GM12878 (cell line): ENCODE measurements at regions not wholly inside any gene's neighbourhood (a gene's known extent, or its start where the extent isn't known, plus 50 kb on each side); places are given as distances from the start of the nearest gene placed in this dataset.

Source experiments
- ATAC-seq: fragments of 200-7000 bp; cut with Tn5 transposase; 3 replicates; pipeline ENCODE4 v1.9.1; 2020; ENCODE audit warnings: mild to moderate bottlenecking, moderate library complexity
- BruUV-seq: library from RNA; stranded (reverse); fragments of 400-500 nt; replicated peaks from 2 replicates; lab custom pipeline; 2021; lab: Mats Ljungman, UMichigan
- CTCF ChIA-PET: fragments of 300-600 bp; sonication (Branson Sonifier 250); formaldehyde crosslinking; extraction: SDS; loops from one replicate; lab custom pipeline; 2021; ENCODE audit warnings: inconsistent platforms; lab: Yijun Ruan, JAX
- POLR2A ChIA-PET: fragments of 350-600 bp; formaldehyde crosslinking; extraction: SDS; loops from one replicate; lab custom pipeline; 2021; ENCODE audit warnings: inconsistent platforms; lab: Charles Lee
- RAD21 ChIA-PET: fragments of 300-600 bp; sonication (Branson Sonifier 250); formaldehyde crosslinking; loops from one replicate; lab custom pipeline; 2023; ENCODE audit warnings: antibody characterized with exemption; ENCODE audit not compliant: unreplicated experiment; lab: Charles Lee
- SMC1A ChIA-PET: fragments of 300-600 bp; sonication (Branson Sonifier 250); formaldehyde crosslinking; loops from one replicate; lab custom pipeline; 2023; ENCODE audit not compliant: unreplicated experiment, uncharacterized antibody; lab: Charles Lee
- DNase-seq: peaks from one replicate; pipeline ENCODE4 v3.0.0-alpha.2; 2011; ENCODE audit warnings: low read depth, low spot score
- FAIRE-seq: peaks from 3 replicates; lab custom pipeline; 2011; peaks lifted over from hg19 to GRCh38; lab: Jason Lieb, UNC
- H2AFZ ChIP-seq: 2 replicates; pipeline ENCODE4 v1.6.0; 2011; ENCODE audit warnings: low read depth, low read length, control low read depth; ENCODE audit not compliant: control insufficient read depth
- H3K27ac ChIP-seq: 2 replicates; pipeline ENCODE4 v1.5.1; 2011; ENCODE audit warnings: control low read depth; ENCODE audit not compliant: control insufficient read depth, insufficient read depth
- H3K27me3 ChIP-seq, 2 experiments: replicated peaks in 1 of 2; 2 replicates each; pipeline versions ENCODE4 v1.6.0 to v1.6.1; 2011; ENCODE audit warnings: low read length in 1 of 2; ENCODE audit not compliant: control insufficient read depth in 2 of 2, insufficient read depth in 2 of 2
- H3K36me3 ChIP-seq, 2 experiments: 2 replicates each; pipeline ENCODE4 v1.5.1; 2011; ENCODE audit warnings: low read length in 1 of 2; ENCODE audit not compliant: control insufficient read depth in 2 of 2, insufficient read depth in 2 of 2
- H3K4me1 ChIP-seq: 2 replicates; pipeline ENCODE4 v1.6.1; 2011; ENCODE audit warnings: mild to moderate bottlenecking, low read length, moderate library complexity, mixed read lengths; ENCODE audit not compliant: control insufficient read depth, insufficient read depth
- H3K4me2 ChIP-seq: 2 replicates; pipeline ENCODE4 v1.6.0; 2011; ENCODE audit warnings: control low read depth; ENCODE audit not compliant: control insufficient read depth, insufficient read depth
- H3K4me3 ChIP-seq: fragments of 200-600 bp; sonication (generic); 2 replicates; pipeline ENCODE4 v1.5.1; 2016
- H3K79me2 ChIP-seq: 2 replicates; pipeline ENCODE4 v1.6.0; 2011; ENCODE audit warnings: low read length; ENCODE audit not compliant: control insufficient read depth, insufficient read depth
- H3K9ac ChIP-seq: 2 replicates; pipeline ENCODE4 v1.8.0; 2011; ENCODE audit warnings: low read length, control low read depth, mixed read lengths; ENCODE audit not compliant: control insufficient read depth, insufficient read depth
- H3K9me3 ChIP-seq: replicated peaks from 3 replicates; pipeline ENCODE4 v1.5.1; 2011; ENCODE audit warnings: mild to moderate bottlenecking, low read length; ENCODE audit not compliant: control insufficient read depth, insufficient read depth
- H4K20me1 ChIP-seq: 2 replicates; pipeline ENCODE4 v1.6.0; 2011; ENCODE audit not compliant: control insufficient read depth, insufficient read depth
- CTCF ChIP-seq, 3 experiments: IDR thresholded peaks in 2 of 3; conservative IDR thresholded peaks in 1 of 3; 2 replicates each; pipeline ENCODE4 v1.5.1; 2011; ENCODE audit warnings: low read depth in 3 of 3, low read length in 3 of 3, mild to moderate bottlenecking in 3 of 3, control low read depth in 2 of 3, moderate library complexity in 2 of 3, inconsistent platforms in 1 of 3, mixed read lengths in 1 of 3; ENCODE audit not compliant: control insufficient read depth in 2 of 3, insufficient read depth in 1 of 3; ENCODE audit errors: extremely low read depth in 1 of 3
- KLF5 ChIP-seq: fragments of 450-650 bp; IDR thresholded peaks from 2 replicates; pipeline ENCODE4 v1.6.1; 2014; ENCODE audit warnings: mild to moderate bottlenecking; ENCODE audit not compliant: partially characterized antibody
- MTA2 ChIP-seq: fragments of 450-650 bp; IDR thresholded peaks from 2 replicates; pipeline ENCODE4 v1.6.1; 2016; ENCODE audit warnings: low read depth, mild to moderate bottlenecking, moderate library complexity
- NFXL1 ChIP-seq: fragments of 450-650 bp; IDR thresholded peaks from 2 replicates; pipeline ENCODE4 v1.6.1; 2017; ENCODE audit warnings: antibody characterized with exemption, mild to moderate bottlenecking, borderline replicate concordance
- NFYB ChIP-seq: IDR thresholded peaks from 2 replicates; pipeline ENCODE4 v1.6.1; 2011; ENCODE audit warnings: low read depth, mild to moderate bottlenecking, low read length, improper control_type of control experiment, moderate library complexity; ENCODE audit not compliant: insufficient read depth
- NKRF ChIP-seq: fragments of 450-650 bp; conservative IDR thresholded peaks from 2 replicates; pipeline ENCODE4 v1.6.1; 2017; ENCODE audit warnings: mild to moderate bottlenecking, moderate library complexity
- POLR2A ChIP-seq: IDR thresholded peaks from 2 replicates; pipeline ENCODE4 v1.6.1; 2011; ENCODE audit warnings: low read depth, mild to moderate bottlenecking, low read length
- PRDM15 ChIP-seq: fragments of 450-650 bp; formaldehyde crosslinking; IDR thresholded peaks from 2 replicates; pipeline ENCODE4 v1.4.0; 2020; ENCODE audit warnings: mild to moderate bottlenecking, moderate library complexity
- RAD51 ChIP-seq: fragments of 450-650 bp; IDR thresholded peaks from 2 replicates; pipeline ENCODE4 v1.6.1; 2016; ENCODE audit warnings: moderate library complexity, mild to moderate bottlenecking, inconsistent platforms
- RUNX3 ChIP-seq: IDR thresholded peaks from 2 replicates; pipeline ENCODE4 v1.6.1; 2012; ENCODE audit warnings: low read length, inconsistent platforms
- SMC3 ChIP-seq: IDR thresholded peaks from 2 replicates; pipeline ENCODE4 v1.6.1; 2011; ENCODE audit warnings: low read length, improper control_type of control experiment, borderline replicate concordance
- SPI1 ChIP-seq: IDR thresholded peaks from 2 replicates; pipeline ENCODE4 v1.6.1; 2011; ENCODE audit warnings: low read depth, mild to moderate bottlenecking, low read length, moderate library complexity, borderline replicate concordance; ENCODE audit not compliant: insufficient read depth
- STAT3 ChIP-seq: IDR thresholded peaks from 2 replicates; pipeline ENCODE4 v1.6.1; 2011; ENCODE audit warnings: low read depth, low read length, improper control_type of control experiment
- SUPT20H ChIP-seq: IDR thresholded peaks from 2 replicates; pipeline ENCODE4 v1.6.1; 2011; ENCODE audit warnings: low read depth, mild to moderate bottlenecking, low read length, moderate library complexity, borderline replicate concordance; ENCODE audit not compliant: control insufficient read depth
- TAF1 ChIP-seq: IDR thresholded peaks from 2 replicates; pipeline ENCODE4 v1.6.1; 2011; ENCODE audit warnings: mild to moderate bottlenecking, low read depth, low read length, borderline replicate concordance
- ZNF217 ChIP-seq: fragments of 450-650 bp; IDR thresholded peaks from 2 replicates; pipeline ENCODE4 v1.6.1; 2017; ENCODE audit warnings: antibody characterized with exemption, mild to moderate bottlenecking
- ZNF622 ChIP-seq: fragments of 450-650 bp; IDR thresholded peaks from 2 replicates; pipeline ENCODE4 v1.6.1; 2017; ENCODE audit warnings: mild to moderate bottlenecking, inconsistent platforms
- WGBS: methylation state at CpG from one replicate; pipeline ENCODE4 v1.1.6; 2016; ENCODE audit warnings: low lambda C conversion rate; ENCODE audit not compliant: insufficient replicate concordance, insufficient coverage; ENCODE audit errors: missing lambda C conversion rate; 5-methylcytosine and 5-hydroxymethylcytosine counted together
- in situ Hi-C: fragments of 300-500 bp; cut with MboI; formaldehyde crosslinking; loops from 9 replicates; pipeline ENCODE4 v1.14.3; 2018; ENCODE audit warnings: mixed read lengths
- intact Hi-C: fragments of 100-400 bp; cut with micrococcal nuclease; formaldehyde crosslinking; loops from one replicate; pipeline ENCODE4 v1.14.2; 2022; ENCODE audit not compliant: unreplicated experiment

DNA sequence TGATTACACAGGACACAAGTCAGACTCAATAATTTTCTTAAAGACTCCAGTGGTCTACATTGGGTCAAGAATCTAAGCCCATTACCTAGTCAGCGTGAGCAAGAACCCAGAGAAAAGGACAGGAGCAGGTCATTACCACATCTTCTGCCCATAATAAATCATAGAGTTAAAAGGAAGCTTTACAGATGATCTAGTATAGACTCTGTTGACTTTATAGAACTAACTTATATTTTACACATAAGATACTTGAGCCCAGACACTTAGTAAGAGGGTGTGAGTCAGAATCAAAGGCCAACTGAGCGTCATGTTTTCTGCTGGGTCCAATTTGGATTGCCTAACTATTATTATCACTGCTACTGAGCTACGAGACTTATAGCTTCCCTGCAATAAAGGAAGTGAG, 206.1 kb upstream of the NPSR1 start:
- 15% methylated on average over 3 of the region's 3 CpGs for WGBS
- POLR2A ChIA-PET: no interaction called here
- no peak for FAIRE-seq
- Histone ChIP-seq H3K4me3 (no peak overlapping the region), H3K4me1 (no peaks in the 10 kb centered on the region), H3K79me2 (no peaks in the 10 kb centered on the region), H3K27ac (no peak overlapping the region), H3K9me3 (no peaks in the 10 kb centered on the region), H3K4me2 (no peak overlapping the region), H3K9ac (no peak overlapping the region), H2AFZ (no peak overlapping the region), H4K20me1 (no peaks in the 10 kb centered on the region), H3K27me3 (no peaks in the 10 kb centered on the region), H3K36me3 (no peaks in the 10 kb centered on the region)
- no peak for DNase-seq
- no TSS peak for BruUV-seq
- intact Hi-C loops (no loop called here), in situ Hi-C loops (no loop called here)
- RAD21 ChIA-PET: no interaction called here
- SMC1A ChIA-PET: interaction anchor here (0.7 kb wide), 1 partner anchor 35 kb away, joined by 3 read pairs; no protein-coding TSS in a partner anchor
- CTCF ChIA-PET: interaction anchor here (0.6 to 1.2 kb wide), 3 partner anchors 21 to 978 kb away, joined by 3 to 4 read pairs (median 3); no protein-coding TSS in a partner anchor
- no peak for ATAC-seq
- TF ChIP-seq NFXL1 (no peak), SUPT20H (no peak), RAD51 (no peak), SMC3 (no peak), MTA2 (no peak), ZNF217 (no peak), PRDM15 (CRISPR knock-in tag) (no peak), RUNX3 (no peak), NFYB (no peak), CTCF (IDR thresholded peaks at IDR 0.05 in 2 of 3, conservative IDR thresholded peaks at IDR 0.05 in 1 of 3; ENCODE audit: control insufficient read depth in 2 of 3, extremely low read depth in 1 of 3, insufficient read depth in 1 of 3, low read depth in 3 of 3, low read length in 3 of 3) (no peak), POLR2A (no peak), KLF5 (no peak), STAT3 (no peak), TAF1 (no peak), SPI1 (no peak), ZNF622 (no peak), NKRF (no peak)
